Dendritic cell treated with granulocyte-macrophage colony-stimulating factor and Interleukin-4, amounts not matched to agents 40 ng/mL and 50 ng/mL, for 4 days (primary cell): ENCODE measurements at regions not wholly inside any gene's neighbourhood (a gene's known extent, or its start where the extent isn't known, plus 50 kb on each side); places are given as distances from the start of the nearest gene placed in this dataset.

Experiments used
- H3K27ac Mint-ChIP-seq: one replicate; pipeline ENCODE4 v1.8.0; 2022; ENCODE audit warnings: mild to moderate bottlenecking, mixed read lengths
- H3K27me3 Mint-ChIP-seq: one replicate; pipeline ENCODE4 v1.8.0; 2022; ENCODE audit warnings: mild to moderate bottlenecking, mixed read lengths
- H3K36me3 Mint-ChIP-seq: one replicate; pipeline ENCODE4 v1.8.0; 2022; ENCODE audit warnings: low read depth, mixed read lengths
- H3K4me1 Mint-ChIP-seq: one replicate; pipeline ENCODE4 v1.8.0; 2022; ENCODE audit warnings: low read depth, mixed read lengths
- H3K4me3 Mint-ChIP-seq: one replicate; pipeline ENCODE4 v1.8.0; 2022; ENCODE audit warnings: mild to moderate bottlenecking, moderate library complexity, mixed read lengths
- H3K9me3 Mint-ChIP-seq: one replicate; pipeline ENCODE4 v1.8.0; 2022; ENCODE audit warnings: mixed read lengths
- intact Hi-C: fragments of 100-400 bp; cut with micrococcal nuclease; formaldehyde crosslinking; loops from one replicate; pipeline ENCODE4 v1.15.0; 2022

- H3K27me3 Mint-ChIP-seq, result no peaks in the 10 kb centered on the region
- intact Hi-C loops, result no loop called here
- no peak overlapping the region for H3K4me3 Mint-ChIP-seq
- no peak overlapping the region for H3K27ac Mint-ChIP-seq
- peaks cover 9% of the 10 kb centered on the region for H3K9me3 Mint-ChIP-seq
- H3K4me1 Mint-ChIP-seq, result peaks cover 6% of the 10 kb centered on the region
- no peaks in the 10 kb centered on the region for H3K36me3 Mint-ChIP-seq
Observed at GRCh38 chr12:40505327-40505726, 186.9 kb upstream of the CNTN1 start.

GRCh38 chr12:40508421-40508820 lies 183.8 kb upstream of the CNTN1 start:
- intact Hi-C loops, result no loop called here
- Mint-ChIP-seq H3K9me3 (no peaks in the 10 kb centered on the region), H3K27me3 (no peaks in the 10 kb centered on the region), H3K4me1 (no peaks in the 10 kb centered on the region), H3K27ac (no peak overlapping the region), H3K4me3 (no peak overlapping the region), H3K36me3 (no peaks in the 10 kb centered on the region)

- H3K9me3 Mint-ChIP-seq, result no peaks in the 10 kb centered on the region
- H3K27ac Mint-ChIP-seq, result no peak overlapping the region
- H3K36me3 Mint-ChIP-seq, result no peaks in the 10 kb centered on the region
- H3K4me3 Mint-ChIP-seq, result no peak overlapping the region
- H3K27me3 Mint-ChIP-seq, result no peaks in the 10 kb centered on the region
- H3K4me1 Mint-ChIP-seq, result peaks cover 6% of the 10 kb centered on the region
- intact Hi-C loops, result no loop called here
Observed at GRCh38 chr12:40511341-40511740, 180.9 kb upstream of the CNTN1 start.

GRCh38 chr12:40515041-40515816 lies 177.0 kb upstream of the CNTN1 start:
- no peaks in the 10 kb centered on the region for H3K36me3 Mint-ChIP-seq
- intact Hi-C loops, result no loop called here
- no peak overlapping the region for H3K4me3 Mint-ChIP-seq
- no peak overlapping the region for H3K27ac Mint-ChIP-seq
- peaks cover 10% of the 10 kb centered on the region for H3K4me1 Mint-ChIP-seq
- no peaks in the 10 kb centered on the region for H3K9me3 Mint-ChIP-seq
- H3K27me3 Mint-ChIP-seq, result no peaks in the 10 kb centered on the region

GRCh38 chr12:40522837-40523236 lies 169.4 kb upstream of the CNTN1 start:
- intact Hi-C loops, result no loop called here
- peaks cover 9% of the 10 kb centered on the region for H3K4me1 Mint-ChIP-seq
- H3K36me3 Mint-ChIP-seq, result no peaks in the 10 kb centered on the region
- no peak overlapping the region for H3K27ac Mint-ChIP-seq
- no peak overlapping the region for H3K4me3 Mint-ChIP-seq
- H3K9me3 Mint-ChIP-seq, result peaks cover 6% of the 10 kb centered on the region
- H3K27me3 Mint-ChIP-seq, result no peaks in the 10 kb centered on the region

- Mint-ChIP-seq H3K36me3 (no peaks in the 10 kb centered on the region), H3K4me1 (peaks cover 9% of the 10 kb centered on the region), H3K9me3 (peaks cover 15% of the 10 kb centered on the region), H3K4me3 (peak overlapping the region; percentile 24), H3K27me3 (no peaks in the 10 kb centered on the region), H3K27ac (no peak overlapping the region)
- intact Hi-C loops, result no loop called here
Observed at GRCh38 chr12:40525054-40525453, 167.2 kb upstream of the CNTN1 start.

- Mint-ChIP-seq H3K27ac (no peak overlapping the region), H3K36me3 (no peaks in the 10 kb centered on the region), H3K9me3 (peaks cover 13% of the 10 kb centered on the region), H3K4me3 (no peak overlapping the region), H3K27me3 (no peaks in the 10 kb centered on the region), H3K4me1 (no peaks in the 10 kb centered on the region)
- intact Hi-C loops, result no loop called here
Observed at GRCh38 chr12:40534828-40535227, 157.4 kb upstream of the CNTN1 start.

- intact Hi-C loops, result no loop called here
- Mint-ChIP-seq H3K4me3 (no peak overlapping the region), H3K36me3 (no peaks in the 10 kb centered on the region), H3K4me1 (no peaks in the 10 kb centered on the region), H3K27ac (no peak overlapping the region), H3K9me3 (peaks cover 10% of the 10 kb centered on the region), H3K27me3 (no peaks in the 10 kb centered on the region)
Observed at GRCh38 chr12:40551466-40551865, 140.8 kb upstream of the CNTN1 start.

- Mint-ChIP-seq H3K9me3 (peaks cover 10% of the 10 kb centered on the region), H3K4me1 (no peaks in the 10 kb centered on the region), H3K36me3 (no peaks in the 10 kb centered on the region), H3K27me3 (no peaks in the 10 kb centered on the region), H3K27ac (no peak overlapping the region), H3K4me3 (no peak overlapping the region)
- intact Hi-C loops, result no loop called here
Observed at GRCh38 chr12:40552868-40553267, 139.4 kb upstream of the CNTN1 start.

- no peaks in the 10 kb centered on the region for H3K4me1 Mint-ChIP-seq
- H3K36me3 Mint-ChIP-seq, result no peaks in the 10 kb centered on the region
- no peak overlapping the region for H3K27ac Mint-ChIP-seq
- H3K27me3 Mint-ChIP-seq, result no peaks in the 10 kb centered on the region
- H3K4me3 Mint-ChIP-seq, result no peak overlapping the region
- peaks cover 10% of the 10 kb centered on the region for H3K9me3 Mint-ChIP-seq
- intact Hi-C loops, result no loop called here
Observed at GRCh38 chr12:40557980-40558379, 134.3 kb upstream of the CNTN1 start.

- Mint-ChIP-seq H3K4me1 (no peaks in the 10 kb centered on the region), H3K27me3 (no peaks in the 10 kb centered on the region), H3K36me3 (no peaks in the 10 kb centered on the region), H3K27ac (no peak overlapping the region), H3K4me3 (no peak overlapping the region), H3K9me3 (no peaks in the 10 kb centered on the region)
- intact Hi-C loops, result no loop called here
Observed at GRCh38 chr12:40559865-40560264, 132.4 kb upstream of the CNTN1 start.

- intact Hi-C loops, result no loop called here
- Mint-ChIP-seq H3K36me3 (no peaks in the 10 kb centered on the region), H3K9me3 (no peaks in the 10 kb centered on the region), H3K27me3 (no peaks in the 10 kb centered on the region), H3K4me1 (no peaks in the 10 kb centered on the region), H3K27ac (no peak overlapping the region), H3K4me3 (no peak overlapping the region)
Observed at GRCh38 chr12:40560848-40561247, 131.4 kb upstream of the CNTN1 start.

GRCh38 chr12:40561395-40561966 lies 130.8 kb upstream of the CNTN1 start:
- Mint-ChIP-seq H3K4me1 (no peaks in the 10 kb centered on the region), H3K36me3 (no peaks in the 10 kb centered on the region), H3K4me3 (no peak overlapping the region), H3K9me3 (no peaks in the 10 kb centered on the region), H3K27me3 (no peaks in the 10 kb centered on the region), H3K27ac (no peak overlapping the region)
- intact Hi-C loops, result no loop called here

GRCh38 chr12:40565029-40565633 lies 127.1 kb upstream of the CNTN1 start:
- Mint-ChIP-seq H3K4me3 (no peak overlapping the region), H3K4me1 (no peaks in the 10 kb centered on the region), H3K9me3 (no peaks in the 10 kb centered on the region), H3K36me3 (no peaks in the 10 kb centered on the region), H3K27ac (no peak overlapping the region), H3K27me3 (no peaks in the 10 kb centered on the region)
- intact Hi-C loops, result no loop called here
